ENCODE measurements at regions not wholly inside any gene's neighbourhood (a gene's known extent, or its start where the extent isn't known, plus 50 kb on each side); places are given as distances from the start of the nearest gene placed in this dataset.

- TF ChIP-seq CTCF (IDR thresholded peaks at IDR 0.05 in 2 of 3, conservative IDR thresholded peaks at IDR 0.05 in 1 of 3; ENCODE audit: control insufficient read depth in 2 of 3, extremely low read depth in 1 of 3, insufficient read depth in 1 of 3, low read depth in 3 of 3, low read length in 3 of 3), result no peak
- no peak for TF ChIP-seq CHD2 (IDR thresholded peaks at IDR 0.05; ENCODE audit: borderline replicate concordance, low read depth, low read length)
- TF ChIP-seq SIN3A (IDR thresholded peaks at IDR 0.05; ENCODE audit: low read depth, low read length), result no peak
- TF ChIP-seq SUZ12 (IDR thresholded peaks at IDR 0.05; ENCODE audit: unreplicated experiment), result no peak
- TF ChIP-seq NFYB (IDR thresholded peaks at IDR 0.05; ENCODE audit: insufficient read depth, low read depth, low read length), result no peak
- TF ChIP-seq TCF12 (IDR thresholded peaks at IDR 0.05; ENCODE audit: low read depth, low read length), result no peak
- TF ChIP-seq POLR2AphosphoS2 (IDR thresholded peaks at IDR 0.05; ENCODE audit: low read depth, low read length), result no peak
- no peak for TF ChIP-seq SPI1 (IDR thresholded peaks at IDR 0.05; ENCODE audit: borderline replicate concordance, insufficient read depth, low read depth, low read length)
- TF ChIP-seq ZZZ3 (IDR thresholded peaks at IDR 0.05; ENCODE audit: control insufficient read depth, insufficient read length, low read depth), result no peak
- TF ChIP-seq YY1 (IDR thresholded peaks at IDR 0.05; ENCODE audit: low read depth, low read length), result no peak
- TF ChIP-seq ETV6 (conservative IDR thresholded peaks at IDR 0.05 in 1 of 2, IDR thresholded peaks at IDR 0.05 in 1 of 2; ENCODE audit: borderline replicate concordance in 1 of 2, low read depth in 1 of 2), result no peak
- TF ChIP-seq SMC3 (IDR thresholded peaks at IDR 0.05; ENCODE audit: borderline replicate concordance, low read length), result no peak
- TF ChIP-seq USF1 (IDR thresholded peaks at IDR 0.05; ENCODE audit: borderline replicate concordance, extremely low read length, insufficient read depth, low read depth, low read length), result no peak
- TF ChIP-seq STAT3 (IDR thresholded peaks at IDR 0.05; ENCODE audit: low read depth, low read length), result no peak
These were observed 212.3 kb downstream of the MAD2L1 start for GRCh38 chr4:119854364-119854763.

Measured in GM12878 (cell line).